OCI-LY1 (cell line): ENCODE measurements at regions not wholly inside any gene's neighbourhood (a gene's known extent, or its start where the extent isn't known, plus 50 kb on each side); places are given as distances from the start of the nearest gene placed in this dataset.

ENCODE experiments used
- H2AFZ ChIP-seq: fragments of 200-600 bp; sonication (generic), shearing (Covaris generic); 2 replicates; pipeline ENCODE4 v1.6.0; 2014; ENCODE audit warnings: antibody characterized with exemption, mild to moderate bottlenecking, low read length
- H3F3A ChIP-seq: fragments of 200-600 bp; sonication (generic), shearing (Covaris generic); 2 replicates; pipeline ENCODE4 v1.6.0; 2014; ENCODE audit warnings: mild to moderate bottlenecking, antibody characterized with exemption, low read length, moderate library complexity; ENCODE audit not compliant: insufficient read depth
- H3K27ac ChIP-seq: fragments of 200-600 bp; sonication (generic); 2 replicates; pipeline ENCODE4 v1.5.1; 2014; ENCODE audit warnings: low read length, mixed run types, mild to moderate bottlenecking, low read depth; ENCODE audit not compliant: poor library complexity, severe bottlenecking
- H3K27me3 ChIP-seq: fragments of 200-600 bp; sonication (generic); 2 replicates; pipeline ENCODE4 v1.6.0; 2014; ENCODE audit warnings: antibody characterized with exemption, mild to moderate bottlenecking, low read length, moderate library complexity; ENCODE audit not compliant: insufficient read depth
- H3K36me3 ChIP-seq: fragments of 200-600 bp; sonication (generic); 2 replicates; pipeline ENCODE4 v1.6.1; 2014; ENCODE audit warnings: mild to moderate bottlenecking, antibody characterized with exemption, low read length, moderate library complexity, mixed read lengths; ENCODE audit not compliant: insufficient read depth
- H3K4me1 ChIP-seq: fragments of 200-600 bp; sonication (generic); 2 replicates; pipeline ENCODE4 v1.5.1; 2014; ENCODE audit warnings: mild to moderate bottlenecking, low read length, moderate library complexity; ENCODE audit not compliant: insufficient read depth, severe bottlenecking
- H3K4me2 ChIP-seq: fragments of 200-600 bp; sonication (generic), shearing (Covaris generic); 2 replicates; pipeline ENCODE4 v1.6.1; 2014; ENCODE audit warnings: low read length
- H3K4me3 ChIP-seq: fragments of 200-600 bp; sonication (generic); 2 replicates; pipeline ENCODE4 v1.5.1; 2014; ENCODE audit warnings: low read length, low read depth, mild to moderate bottlenecking, mixed read lengths; ENCODE audit not compliant: poor library complexity, severe bottlenecking
- H3K79me2 ChIP-seq: fragments of 200-600 bp; shearing (Covaris generic); 2 replicates; pipeline ENCODE4 v1.6.1; 2016; ENCODE audit warnings: mixed run types, low read length, mixed read lengths; ENCODE audit not compliant: insufficient read depth
- H3K9ac ChIP-seq: fragments of 200-600 bp; sonication (generic), shearing (Covaris generic); 2 replicates; pipeline ENCODE4 v1.6.1; 2014; ENCODE audit warnings: mild to moderate bottlenecking, low read length, mixed read lengths
- H3K9me2 ChIP-seq: fragments of 200-600 bp; sonication (generic), shearing (Covaris generic); 2 replicates; pipeline ENCODE4 v1.6.1; 2014; ENCODE audit warnings: low read depth, mild to moderate bottlenecking, low read length, mixed read lengths
- H3K9me3 ChIP-seq: fragments of 200-600 bp; shearing (Covaris generic); 2 replicates; pipeline ENCODE4 v1.6.1; 2014; ENCODE audit warnings: low read length, mixed read lengths
- H4K20me1 ChIP-seq: fragments of 200-600 bp; sonication (generic), shearing (Covaris generic); 2 replicates; pipeline ENCODE4 v1.6.0; 2016; ENCODE audit warnings: mild to moderate bottlenecking, low read length; ENCODE audit not compliant: insufficient read depth
- EZH2 ChIP-seq: fragments of 200-600 bp; sonication (generic), shearing (Covaris generic); IDR thresholded peaks from 2 replicates; pipeline ENCODE4 v1.8.0; 2017; ENCODE audit warnings: borderline replicate concordance, mixed run types, mild to moderate bottlenecking, antibody characterized with exemption, low read length, moderate library complexity, mixed read lengths
- TF ChIP-seq, protein P1 (sequence below): fragments of 200-600 bp; sonication (generic), shearing (Covaris generic); IDR thresholded peaks from 2 replicates; pipeline ENCODE4 v1.5.1; 2017; ENCODE audit warnings: mild to moderate bottlenecking, antibody characterized with exemption, low read length, moderate library complexity, mixed read lengths

- Histone ChIP-seq H3K4me3 (no peak overlapping the region), H3K9me2 (no peaks in the 10 kb centered on the region), H3K27me3 (no peaks in the 10 kb centered on the region), H3F3A (no peaks in the 10 kb centered on the region), H4K20me1 (no peaks in the 10 kb centered on the region), H3K4me2 (no peak overlapping the region), H3K79me2 (no peaks in the 10 kb centered on the region), H3K9ac (no peak overlapping the region), H3K9me3 (no peaks in the 10 kb centered on the region), H2AFZ (no peak overlapping the region), H3K36me3 (no peaks in the 10 kb centered on the region), H3K4me1 (no peaks in the 10 kb centered on the region), H3K27ac (no peak overlapping the region)
- no peak for TF ChIP-seq EZH2
- TF ChIP-seq, protein P1, sequence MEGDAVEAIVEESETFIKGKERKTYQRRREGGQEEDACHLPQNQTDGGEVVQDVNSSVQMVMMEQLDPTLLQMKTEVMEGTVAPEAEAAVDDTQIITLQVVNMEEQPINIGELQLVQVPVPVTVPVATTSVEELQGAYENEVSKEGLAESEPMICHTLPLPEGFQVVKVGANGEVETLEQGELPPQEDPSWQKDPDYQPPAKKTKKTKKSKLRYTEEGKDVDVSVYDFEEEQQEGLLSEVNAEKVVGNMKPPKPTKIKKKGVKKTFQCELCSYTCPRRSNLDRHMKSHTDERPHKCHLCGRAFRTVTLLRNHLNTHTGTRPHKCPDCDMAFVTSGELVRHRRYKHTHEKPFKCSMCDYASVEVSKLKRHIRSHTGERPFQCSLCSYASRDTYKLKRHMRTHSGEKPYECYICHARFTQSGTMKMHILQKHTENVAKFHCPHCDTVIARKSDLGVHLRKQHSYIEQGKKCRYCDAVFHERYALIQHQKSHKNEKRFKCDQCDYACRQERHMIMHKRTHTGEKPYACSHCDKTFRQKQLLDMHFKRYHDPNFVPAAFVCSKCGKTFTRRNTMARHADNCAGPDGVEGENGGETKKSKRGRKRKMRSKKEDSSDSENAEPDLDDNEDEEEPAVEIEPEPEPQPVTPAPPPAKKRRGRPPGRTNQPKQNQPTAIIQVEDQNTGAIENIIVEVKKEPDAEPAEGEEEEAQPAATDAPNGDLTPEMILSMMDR, result no peak
These were observed 71.3 kb upstream of the STXBP5 start for GRCh38 chr6:147132889-147133288.

DNA sequence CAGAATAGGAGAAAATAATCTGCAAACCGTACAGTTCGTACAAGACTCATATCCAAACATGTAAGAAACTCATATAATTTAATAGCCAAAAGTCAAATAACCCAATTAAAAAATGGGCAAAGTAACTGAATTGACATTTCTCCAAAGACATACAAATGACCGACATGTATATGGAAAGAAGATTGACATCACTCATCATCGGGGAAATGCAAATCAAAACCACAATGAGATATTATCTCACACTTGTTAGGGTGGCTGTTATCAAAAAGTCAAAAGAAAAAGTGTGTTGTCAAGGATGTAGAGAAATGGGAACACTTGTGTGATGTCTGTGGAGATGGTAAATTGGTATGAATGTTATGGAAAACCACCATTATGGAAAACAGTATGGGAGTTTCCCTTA is 70.5 kb upstream of the STXBP5 start:
- Histone ChIP-seq H3K27me3 (no peaks in the 10 kb centered on the region), H3K79me2 (no peaks in the 10 kb centered on the region), H3K27ac (no peak overlapping the region), H3F3A (no peaks in the 10 kb centered on the region), H3K9ac (no peak overlapping the region), H3K36me3 (no peaks in the 10 kb centered on the region), H3K4me2 (no peak overlapping the region), H3K9me2 (no peaks in the 10 kb centered on the region), H3K4me1 (no peaks in the 10 kb centered on the region), H4K20me1 (no peaks in the 10 kb centered on the region), H3K9me3 (no peaks in the 10 kb centered on the region), H3K4me3 (no peak overlapping the region), H2AFZ (no peak overlapping the region)
- no peak for TF ChIP-seq EZH2
- TF ChIP-seq, protein P1, result no peak

DNA sequence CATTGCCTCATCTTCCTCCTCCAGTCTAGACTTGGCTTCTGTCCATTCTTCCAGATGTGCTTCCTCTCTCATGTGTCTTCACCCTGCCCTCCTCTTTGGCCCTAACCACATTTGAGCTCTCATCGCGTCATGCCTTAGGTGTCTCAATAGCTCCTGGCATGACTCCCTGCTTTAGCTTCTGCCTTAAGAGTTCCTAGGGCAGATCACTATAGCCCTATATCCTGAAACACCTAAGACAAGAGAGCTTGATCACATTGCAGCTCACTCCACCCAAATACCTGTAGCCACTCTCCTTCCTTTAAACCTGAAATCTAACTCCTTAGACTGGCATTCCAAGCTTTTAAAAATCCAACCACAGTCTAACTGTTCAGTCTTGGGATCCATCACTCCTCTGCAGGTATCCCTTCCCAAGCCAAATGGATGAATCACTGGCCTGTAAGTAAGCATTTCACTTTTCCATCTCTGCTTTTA is 69.0 kb upstream of the STXBP5 start:
- no peak overlapping the region for H3K4me2 ChIP-seq

More for the DNA sequence above, 69.0 kb upstream of the STXBP5 start:
- no peaks in the 10 kb centered on the region for H3K9me2 ChIP-seq
- no peak overlapping the region for H3K4me3 ChIP-seq
- H3K79me2 ChIP-seq, result no peaks in the 10 kb centered on the region
- no peak overlapping the region for H3K27ac ChIP-seq
- TF ChIP-seq, protein P1, result no peak
- TF ChIP-seq EZH2, result no peak
- H4K20me1 ChIP-seq, result no peaks in the 10 kb centered on the region
- H3K9ac ChIP-seq, result no peak overlapping the region
- H3K27me3 ChIP-seq, result no peaks in the 10 kb centered on the region
- no peaks in the 10 kb centered on the region for H3K36me3 ChIP-seq
- no peaks in the 10 kb centered on the region for H3K9me3 ChIP-seq
- H3F3A ChIP-seq, result no peaks in the 10 kb centered on the region
- H3K4me1 ChIP-seq, result no peaks in the 10 kb centered on the region
- no peak overlapping the region for H2AFZ ChIP-seq
